H9 (cell line): ENCODE measurements at regions not wholly inside any gene's neighbourhood (a gene's known extent, or its start where the extent isn't known, plus 50 kb on each side); places are given as distances from the start of the nearest gene placed in this dataset.

Source experiments
- DNase-seq: peaks from one replicate; pipeline ENCODE4 v3.0.0-alpha.2; 2017
- H2AFZ ChIP-seq: one replicate; pipeline ENCODE4 v1.6.1; 2013; ENCODE audit warnings: mild to moderate bottlenecking, low read length, control low read depth, moderate library complexity
- H2AK5ac ChIP-seq: 2 replicates; pipeline ENCODE4 v1.6.1; 2013; ENCODE audit warnings: low read length, control low read depth, mixed read lengths; ENCODE audit not compliant: insufficient read length
- H2BK120ac ChIP-seq: one replicate; pipeline ENCODE4 v1.6.1; 2013; ENCODE audit warnings: low read depth, mild to moderate bottlenecking, low read length, control low read depth, inconsistent platforms; ENCODE audit not compliant: poor library complexity, severe bottlenecking
- H2BK12ac ChIP-seq: 2 replicates; pipeline ENCODE4 v1.6.1; 2013; ENCODE audit warnings: low read length, control low read depth, mixed read lengths, low read depth; ENCODE audit not compliant: insufficient read length
- H2BK15ac ChIP-seq: 2 replicates; pipeline ENCODE4 v1.6.1; 2013; ENCODE audit warnings: low read depth, low read length, control low read depth
- H2BK20ac ChIP-seq: one replicate; pipeline ENCODE4 v1.6.1; 2013; ENCODE audit warnings: low read depth, mild to moderate bottlenecking, low read length, control low read depth, inconsistent platforms; ENCODE audit not compliant: poor library complexity, severe bottlenecking
- H2BK5ac ChIP-seq: 2 replicates; pipeline ENCODE4 v1.6.1; 2013; ENCODE audit warnings: low read length, control low read depth, mixed read lengths; ENCODE audit not compliant: insufficient read length
- H3K14ac ChIP-seq: 2 replicates; pipeline ENCODE4 v1.6.1; 2013; ENCODE audit warnings: low read length, control low read depth; ENCODE audit not compliant: insufficient read depth
- H3K18ac ChIP-seq: 2 replicates; pipeline ENCODE4 v1.6.1; 2013; ENCODE audit warnings: low read depth, mild to moderate bottlenecking, mixed read lengths, low read length, control low read depth; ENCODE audit not compliant: insufficient read length
- H3K23ac ChIP-seq: 2 replicates; pipeline ENCODE4 v1.6.1; 2013; ENCODE audit warnings: low read length, control low read depth, mixed read lengths, low read depth; ENCODE audit not compliant: insufficient read length
- H3K23me2 ChIP-seq: 2 replicates; pipeline ENCODE4 v1.6.1; 2013; ENCODE audit warnings: low read depth, mild to moderate bottlenecking, mixed read lengths, low read length, control low read depth; ENCODE audit not compliant: insufficient read length, poor library complexity, severe bottlenecking
- H3K27ac ChIP-seq: 2 replicates; pipeline ENCODE4 v1.5.1; 2013; ENCODE audit warnings: low read length, control low read depth, mixed read lengths, low read depth; ENCODE audit not compliant: insufficient read length
- H3K27me3 ChIP-seq: 2 replicates; pipeline ENCODE4 v1.6.1; 2013; ENCODE audit warnings: low read length, control low read depth, inconsistent platforms; ENCODE audit not compliant: insufficient read depth
- H3K4ac ChIP-seq: 2 replicates; pipeline ENCODE4 v1.6.1; 2013; ENCODE audit warnings: low read depth, mild to moderate bottlenecking, control low read depth, inconsistent platforms, low read length, moderate library complexity
- H3K4me1 ChIP-seq: 2 replicates; pipeline ENCODE4 v1.6.1; 2013; ENCODE audit warnings: low read length, control low read depth, inconsistent platforms; ENCODE audit not compliant: insufficient read depth
- H3K4me2 ChIP-seq: 2 replicates; pipeline ENCODE4 v1.6.1; 2013; ENCODE audit warnings: low read length, control low read depth, mixed read lengths; ENCODE audit not compliant: insufficient read length, insufficient read depth
- H3K56ac ChIP-seq: 2 replicates; pipeline ENCODE4 v1.6.1; 2013; ENCODE audit warnings: low read depth, mild to moderate bottlenecking, mixed read lengths, low read length, control low read depth; ENCODE audit not compliant: insufficient read length
- H3K79me1 ChIP-seq: 2 replicates; pipeline ENCODE4 v1.6.1; 2013; ENCODE audit warnings: low read depth, mild to moderate bottlenecking, moderate library complexity, low read length, control low read depth, inconsistent platforms; ENCODE audit not compliant: insufficient read depth, poor library complexity, severe bottlenecking
- H3K79me2 ChIP-seq: 2 replicates; pipeline ENCODE4 v1.6.1; 2013; ENCODE audit warnings: low read length, control low read depth, inconsistent platforms; ENCODE audit not compliant: insufficient read depth
- H3K9ac ChIP-seq: 2 replicates; pipeline ENCODE4 v1.6.1; 2013; ENCODE audit warnings: low read length, control low read depth, mixed read lengths; ENCODE audit not compliant: insufficient read length; ENCODE audit errors: extremely low read depth
- H3K9me3 ChIP-seq: one replicate; pipeline ENCODE4 v1.6.1; 2013; ENCODE audit warnings: low read depth, low read length, inconsistent platforms; ENCODE audit not compliant: control insufficient read depth
- H3T11ph ChIP-seq: one replicate; pipeline ENCODE4 v1.6.1; 2013; ENCODE audit warnings: mild to moderate bottlenecking, low read length, control low read depth, inconsistent platforms
- H4K20me1 ChIP-seq: one replicate; pipeline ENCODE4 v1.6.1; 2013; ENCODE audit not compliant: control insufficient read depth, insufficient read length, insufficient read depth
- H4K5ac ChIP-seq: 2 replicates; pipeline ENCODE4 v1.6.1; 2013; ENCODE audit warnings: low read depth, mild to moderate bottlenecking, mixed read lengths, low read length, control low read depth; ENCODE audit not compliant: insufficient read length
- H4K8ac ChIP-seq: replicated peaks from 2 replicates; pipeline ENCODE4 v1.6.1; 2013; ENCODE audit warnings: low read length, control low read depth, mixed read lengths, low read depth; ENCODE audit not compliant: insufficient read length
- H4K91ac ChIP-seq: 2 replicates; pipeline ENCODE4 v1.6.1; 2013; ENCODE audit warnings: low read depth, mild to moderate bottlenecking, moderate library complexity, mixed read lengths, low read length, control low read depth; ENCODE audit not compliant: insufficient read length
- H3K27ac Mint-ChIP-seq, 3 experiments: 2 replicates in 2 of 3; 3 replicates in 1 of 3; pipeline ENCODE4 v1.8.0; 2020 to 2021; ENCODE audit warnings: mixed read lengths in 3 of 3, mild to moderate bottlenecking in 1 of 3, moderate library complexity in 1 of 3
- H3K27me3 Mint-ChIP-seq: 2 replicates; pipeline ENCODE4 v1.8.0; 2021; ENCODE audit warnings: low read depth, mild to moderate bottlenecking, moderate library complexity, mixed read lengths
- H3K36me3 Mint-ChIP-seq, 3 experiments: 2 replicates in 2 of 3; 3 replicates in 1 of 3; pipeline ENCODE4 v1.8.0; 2020 to 2021; ENCODE audit warnings: low read depth in 3 of 3, mixed read lengths in 3 of 3; ENCODE audit not compliant: insufficient read depth in 1 of 3
- H3K4me1 Mint-ChIP-seq, 2 experiments: 2 replicates each; pipeline ENCODE4 v1.8.0; 2020; ENCODE audit warnings: mixed read lengths in 2 of 2
- H3K4me3 Mint-ChIP-seq, 2 experiments: 2 replicates in 1 of 2; 3 replicates in 1 of 2; pipeline ENCODE4 v1.8.0; 2020 to 2021; ENCODE audit warnings: mild to moderate bottlenecking in 2 of 2, mixed read lengths in 2 of 2, moderate library complexity in 1 of 2
- H3K9me3 Mint-ChIP-seq, 2 experiments: 2 replicates in 1 of 2; 3 replicates in 1 of 2; pipeline ENCODE4 v1.8.0; 2020; ENCODE audit warnings: mild to moderate bottlenecking in 2 of 2, mixed read lengths in 2 of 2, moderate library complexity in 1 of 2
- whole genome bisulfite sequencing: extraction: QIAGEN DNeasy Blood & Tissue Kit; methylation state at CpG from one replicate; pipeline ENCODE4 v1.1.7; 2013; ENCODE audit warnings: missing lambda C conversion rate, low lambda C conversion rate, mixed read lengths; ENCODE audit not compliant: insufficient read length; ENCODE audit errors: extremely low coverage; 5-methylcytosine and 5-hydroxymethylcytosine counted together
- TF ChIP-seq, protein P1 (sequence below): fragments of 200-600 bp; sonication (generic); conservative IDR thresholded peaks from 3 replicates; pipeline ENCODE4 v1.8.0; 2021; ENCODE audit warnings: antibody characterized with exemption, mild to moderate bottlenecking

DNA sequence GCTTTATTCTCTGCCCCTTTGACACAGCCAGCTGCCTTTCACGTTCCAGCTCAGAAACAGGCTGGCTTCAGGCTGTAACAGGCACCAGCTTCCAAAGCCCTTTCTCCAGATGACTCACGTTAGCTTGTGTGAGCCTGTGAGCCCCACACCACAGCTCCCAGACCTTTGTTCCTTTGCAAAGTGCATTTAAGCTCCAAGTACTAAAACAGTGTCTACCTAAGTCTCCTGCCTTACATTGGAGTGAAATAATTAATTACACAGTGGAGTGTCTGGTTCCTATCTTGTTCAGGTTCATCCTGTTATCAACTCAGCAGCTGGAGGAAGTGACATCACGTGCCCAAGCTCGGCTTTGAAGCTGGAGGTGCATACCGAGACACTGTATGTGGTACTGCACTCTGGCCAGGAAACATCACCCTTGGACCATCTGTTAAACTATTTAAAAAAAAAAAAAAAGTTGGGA, 475.8 kb downstream of the FOXO1 start:
- H2BK15ac ChIP-seq = no peak overlapping the region
- no peak overlapping the region for H2BK20ac ChIP-seq
- no peaks in the 10 kb centered on the region for H3K27me3 ChIP-seq
- H3K9me3 ChIP-seq = no peaks in the 10 kb centered on the region
- H3T11ph ChIP-seq = no peak overlapping the region
- H3K4me1 ChIP-seq = peaks cover 6% of the 10 kb centered on the region; the same call in 1 of the 2 replicates
- TF ChIP-seq, protein P1, sequence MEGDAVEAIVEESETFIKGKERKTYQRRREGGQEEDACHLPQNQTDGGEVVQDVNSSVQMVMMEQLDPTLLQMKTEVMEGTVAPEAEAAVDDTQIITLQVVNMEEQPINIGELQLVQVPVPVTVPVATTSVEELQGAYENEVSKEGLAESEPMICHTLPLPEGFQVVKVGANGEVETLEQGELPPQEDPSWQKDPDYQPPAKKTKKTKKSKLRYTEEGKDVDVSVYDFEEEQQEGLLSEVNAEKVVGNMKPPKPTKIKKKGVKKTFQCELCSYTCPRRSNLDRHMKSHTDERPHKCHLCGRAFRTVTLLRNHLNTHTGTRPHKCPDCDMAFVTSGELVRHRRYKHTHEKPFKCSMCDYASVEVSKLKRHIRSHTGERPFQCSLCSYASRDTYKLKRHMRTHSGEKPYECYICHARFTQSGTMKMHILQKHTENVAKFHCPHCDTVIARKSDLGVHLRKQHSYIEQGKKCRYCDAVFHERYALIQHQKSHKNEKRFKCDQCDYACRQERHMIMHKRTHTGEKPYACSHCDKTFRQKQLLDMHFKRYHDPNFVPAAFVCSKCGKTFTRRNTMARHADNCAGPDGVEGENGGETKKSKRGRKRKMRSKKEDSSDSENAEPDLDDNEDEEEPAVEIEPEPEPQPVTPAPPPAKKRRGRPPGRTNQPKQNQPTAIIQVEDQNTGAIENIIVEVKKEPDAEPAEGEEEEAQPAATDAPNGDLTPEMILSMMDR = no peak
- peaks cover 2% of the 10 kb centered on the region for H3K27me3 Mint-ChIP-seq
- H3K79me1 ChIP-seq = no peaks in the 10 kb centered on the region
- peak overlapping the region in 1 of 3 experiments; percentile 7; a peak in 1 of 7 replicates for H3K27ac Mint-ChIP-seq
- H2AFZ ChIP-seq = no peak overlapping the region
- no peak overlapping the region for H3K4ac ChIP-seq
- no peak overlapping the region for H3K4me2 ChIP-seq
- H3K4me1 Mint-ChIP-seq = peaks cover 32 to 37% of the 10 kb centered on the region in 2 experiments
- H3K36me3 Mint-ChIP-seq = no peaks in the 10 kb centered on the region
- no peak overlapping the region for H2AK5ac ChIP-seq
- H3K79me2 ChIP-seq = no peaks in the 10 kb centered on the region
- no CpG with 5 or more reads among the region's 5 CpGs for WGBS
- no peak for DNase-seq
- no peak overlapping the region for H3K4me3 Mint-ChIP-seq
- no peaks in the 10 kb centered on the region for H3K23me2 ChIP-seq
- H2BK12ac ChIP-seq = no peak overlapping the region
- H3K14ac ChIP-seq = no peak overlapping the region
- H3K56ac ChIP-seq = no peak overlapping the region
- H3K27ac ChIP-seq = no peak overlapping the region
- H3K18ac ChIP-seq = no peak overlapping the region
- H4K5ac ChIP-seq = no peak overlapping the region
- no peaks in the 10 kb centered on the region for H3K9me3 Mint-ChIP-seq
- H4K8ac ChIP-seq = no peak overlapping the region
- no peak overlapping the region for H2BK5ac ChIP-seq
- H4K20me1 ChIP-seq = no peaks in the 10 kb centered on the region
- no peak overlapping the region for H3K23ac ChIP-seq
- H2BK120ac ChIP-seq = no peak overlapping the region
- H4K91ac ChIP-seq = no peak overlapping the region
- H3K9ac ChIP-seq = no peak overlapping the region
